ENCODE measurements at regions not wholly inside any gene's neighbourhood (a gene's known extent, or its start where the extent isn't known, plus 50 kb on each side); places are given as distances from the start of the nearest gene placed in this dataset.

- no peak for DNase-seq (ENCODE audit: low read depth)
These were observed 1743.0 kb upstream of the TENM3 start for GRCh38 chr4:180500154-180500553.

GRCh38 chr4:180512801-180513475 is 1730.3 kb upstream of the TENM3 start:
- TF ChIP-seq CTCF (IDR thresholded peaks at IDR 0.05; ENCODE audit: insufficient read depth, low read depth, low read length): no peak
- H3K4me3 ChIP-seq (ENCODE audit: low read depth, low read length): no peak overlapping the region
- no peak for DNase-seq (ENCODE audit: low read depth)

More at GRCh38 chr4:180500154-180500553, 1743.0 kb upstream of the TENM3 start:
- no peak overlapping the region for H3K4me3 ChIP-seq (ENCODE audit: low read depth, low read length)
- no peak for TF ChIP-seq CTCF (IDR thresholded peaks at IDR 0.05; ENCODE audit: insufficient read depth, low read depth, low read length)

GRCh38 chr4:180518906-180519305 is 1724.3 kb upstream of the TENM3 start:
- DNase-seq (ENCODE audit: low read depth): no peak
- TF ChIP-seq CTCF (IDR thresholded peaks at IDR 0.05; ENCODE audit: insufficient read depth, low read depth, low read length): no peak
- no peak overlapping the region for H3K4me3 ChIP-seq (ENCODE audit: low read depth, low read length)

- TF ChIP-seq CTCF (IDR thresholded peaks at IDR 0.05; ENCODE audit: insufficient read depth, low read depth, low read length): no peak
- H3K4me3 ChIP-seq (ENCODE audit: low read depth, low read length): no peak overlapping the region
- no peak for DNase-seq (ENCODE audit: low read depth)
These were observed 1722.0 kb upstream of the TENM3 start for GRCh38 chr4:180521181-180521580.

- no peak overlapping the region for H3K4me3 ChIP-seq (ENCODE audit: low read depth, low read length)
- DNase-seq (ENCODE audit: low read depth): no peak
- TF ChIP-seq CTCF (IDR thresholded peaks at IDR 0.05; ENCODE audit: insufficient read depth, low read depth, low read length): no peak
These were observed 1717.6 kb upstream of the TENM3 start for GRCh38 chr4:180525523-180526077.

GRCh38 chr4:180528003-180528402 is 1715.2 kb upstream of the TENM3 start:
- TF ChIP-seq CTCF (IDR thresholded peaks at IDR 0.05; ENCODE audit: insufficient read depth, low read depth, low read length): no peak
- no peak for DNase-seq (ENCODE audit: low read depth)

GRCh38 chr4:180530787-180531186 is 1712.4 kb upstream of the TENM3 start:
- H3K4me3 ChIP-seq (ENCODE audit: low read depth, low read length): no peak overlapping the region
- no peak for TF ChIP-seq CTCF (IDR thresholded peaks at IDR 0.05; ENCODE audit: insufficient read depth, low read depth, low read length)
- DNase-seq (ENCODE audit: low read depth): no peak

More at GRCh38 chr4:180528003-180528402, 1715.2 kb upstream of the TENM3 start:
- H3K4me3 ChIP-seq (ENCODE audit: low read depth, low read length): no peak overlapping the region
